Kidney epithelial cell (primary cell): ENCODE measurements at regions not wholly inside any gene's neighbourhood (a gene's known extent, or its start where the extent isn't known, plus 50 kb on each side); places are given as distances from the start of the nearest gene placed in this dataset.

Experiments used
- DNase-seq: peaks from one replicate; pipeline ENCODE4 v3.0.0-alpha.2; 2010; ENCODE audit warnings: low read depth
- H3K27me3 ChIP-seq: 2 replicates; pipeline ENCODE4 v1.6.0; 2011; ENCODE audit warnings: low read length; ENCODE audit not compliant: control insufficient read depth, insufficient read depth
- H3K36me3 ChIP-seq: 2 replicates; pipeline ENCODE4 v1.5.1; 2011; ENCODE audit warnings: low read length; ENCODE audit not compliant: control insufficient read depth, insufficient read depth
- H3K4me3 ChIP-seq: 2 replicates; pipeline ENCODE4 v1.5.1; 2011; ENCODE audit warnings: low read depth, mild to moderate bottlenecking, control low read depth, low read length
- TF ChIP-seq, protein P1 (sequence below): IDR thresholded peaks from 2 replicates; pipeline ENCODE4 v1.5.1; 2011; ENCODE audit warnings: mild to moderate bottlenecking, moderate library complexity, low read length, control low read depth, inconsistent platforms; ENCODE audit not compliant: insufficient read depth, poor library complexity, severe bottlenecking

DNA sequence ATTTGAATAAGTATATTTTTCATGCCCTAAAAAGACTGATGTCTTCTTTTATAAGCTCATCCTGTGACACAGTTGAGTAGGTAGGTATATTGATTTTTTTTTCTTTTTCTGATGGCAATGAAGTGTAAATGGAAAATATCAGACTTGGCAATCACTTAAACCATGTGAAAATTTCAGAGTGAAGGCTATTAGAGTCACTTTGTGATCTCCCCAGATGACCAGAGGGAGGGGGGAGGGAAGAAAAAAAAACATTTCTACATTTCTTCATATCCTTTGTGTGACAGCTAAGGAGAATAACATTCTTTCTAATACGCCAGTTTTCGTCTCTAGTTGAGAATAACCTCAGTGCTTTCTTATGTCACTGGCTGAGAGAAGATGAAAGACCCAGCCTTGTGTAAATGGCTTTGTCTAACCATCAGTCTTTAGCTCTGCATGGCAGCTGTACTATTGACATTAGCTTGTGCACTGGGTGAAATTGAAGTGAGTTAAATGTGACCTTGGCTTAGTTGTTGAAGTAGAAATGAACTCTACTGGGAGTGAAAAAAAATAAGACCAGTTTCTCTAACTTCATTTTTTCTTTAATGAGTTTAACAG, 332.1 kb upstream of the DACH1 start:
- no peak for DNase-seq
- H3K4me3 ChIP-seq = no peak overlapping the region
- TF ChIP-seq, protein P1, sequence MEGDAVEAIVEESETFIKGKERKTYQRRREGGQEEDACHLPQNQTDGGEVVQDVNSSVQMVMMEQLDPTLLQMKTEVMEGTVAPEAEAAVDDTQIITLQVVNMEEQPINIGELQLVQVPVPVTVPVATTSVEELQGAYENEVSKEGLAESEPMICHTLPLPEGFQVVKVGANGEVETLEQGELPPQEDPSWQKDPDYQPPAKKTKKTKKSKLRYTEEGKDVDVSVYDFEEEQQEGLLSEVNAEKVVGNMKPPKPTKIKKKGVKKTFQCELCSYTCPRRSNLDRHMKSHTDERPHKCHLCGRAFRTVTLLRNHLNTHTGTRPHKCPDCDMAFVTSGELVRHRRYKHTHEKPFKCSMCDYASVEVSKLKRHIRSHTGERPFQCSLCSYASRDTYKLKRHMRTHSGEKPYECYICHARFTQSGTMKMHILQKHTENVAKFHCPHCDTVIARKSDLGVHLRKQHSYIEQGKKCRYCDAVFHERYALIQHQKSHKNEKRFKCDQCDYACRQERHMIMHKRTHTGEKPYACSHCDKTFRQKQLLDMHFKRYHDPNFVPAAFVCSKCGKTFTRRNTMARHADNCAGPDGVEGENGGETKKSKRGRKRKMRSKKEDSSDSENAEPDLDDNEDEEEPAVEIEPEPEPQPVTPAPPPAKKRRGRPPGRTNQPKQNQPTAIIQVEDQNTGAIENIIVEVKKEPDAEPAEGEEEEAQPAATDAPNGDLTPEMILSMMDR = no peak
- no peaks in the 10 kb centered on the region for H3K27me3 ChIP-seq
- no peaks in the 10 kb centered on the region for H3K36me3 ChIP-seq

DNA sequence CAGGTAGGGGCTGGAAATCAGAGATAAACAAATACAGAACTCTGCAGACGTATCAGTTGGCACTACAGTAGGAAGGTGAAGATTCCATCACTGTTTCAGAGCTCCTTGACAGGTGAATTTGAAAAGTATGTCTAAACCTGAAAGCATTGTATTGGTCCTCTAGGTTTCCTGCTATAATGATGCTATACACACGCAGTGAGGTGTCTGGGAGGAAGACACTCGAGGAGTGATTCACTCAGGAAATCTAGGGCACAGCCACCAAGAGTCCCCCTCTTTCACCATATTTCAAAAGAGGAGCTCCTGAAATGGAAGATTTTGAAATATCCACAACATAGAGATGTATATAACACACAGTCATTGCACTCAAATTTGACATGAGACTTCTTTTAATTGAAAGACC, 331.0 kb upstream of the DACH1 start:
- TF ChIP-seq, protein P1 = no peak
- Histone ChIP-seq H3K36me3 (no peaks in the 10 kb centered on the region), H3K27me3 (no peaks in the 10 kb centered on the region), H3K4me3 (no peak overlapping the region)
- no peak for DNase-seq

DNA sequence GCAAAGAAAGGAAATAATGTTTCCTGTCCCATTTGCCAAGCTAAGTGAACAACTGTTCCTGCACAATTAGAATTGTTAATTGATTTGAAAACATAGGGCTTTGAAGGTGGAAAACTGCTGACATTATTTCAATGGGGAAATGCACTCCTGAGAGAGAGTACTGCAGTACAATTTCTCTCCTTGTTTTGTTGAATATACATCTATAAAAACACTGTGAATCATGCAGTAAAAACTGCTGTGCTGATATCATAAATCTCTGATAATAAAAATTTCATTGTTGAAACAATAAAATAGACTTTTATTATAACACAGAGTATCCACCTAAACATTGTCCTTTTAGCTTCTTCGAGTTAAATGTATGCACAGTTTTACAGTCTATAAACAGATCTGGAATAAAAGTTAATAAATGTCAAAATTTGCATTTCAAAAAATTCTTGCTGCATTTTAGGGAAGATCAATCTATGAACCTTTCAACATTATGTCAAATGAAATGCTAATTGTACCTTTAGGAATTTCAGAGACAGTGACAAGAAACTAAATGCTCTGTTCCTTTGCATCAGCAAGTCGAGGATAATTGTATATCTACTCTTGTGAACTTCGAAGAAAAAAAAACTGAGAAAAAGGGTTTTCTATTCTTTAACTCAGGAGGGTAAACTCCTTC, 328.2 kb upstream of the DACH1 start:
- no peak overlapping the region for H3K4me3 ChIP-seq
- H3K27me3 ChIP-seq = no peaks in the 10 kb centered on the region
- TF ChIP-seq, protein P1 = no peak
- no peaks in the 10 kb centered on the region for H3K36me3 ChIP-seq
- DNase-seq = no peak

DNA sequence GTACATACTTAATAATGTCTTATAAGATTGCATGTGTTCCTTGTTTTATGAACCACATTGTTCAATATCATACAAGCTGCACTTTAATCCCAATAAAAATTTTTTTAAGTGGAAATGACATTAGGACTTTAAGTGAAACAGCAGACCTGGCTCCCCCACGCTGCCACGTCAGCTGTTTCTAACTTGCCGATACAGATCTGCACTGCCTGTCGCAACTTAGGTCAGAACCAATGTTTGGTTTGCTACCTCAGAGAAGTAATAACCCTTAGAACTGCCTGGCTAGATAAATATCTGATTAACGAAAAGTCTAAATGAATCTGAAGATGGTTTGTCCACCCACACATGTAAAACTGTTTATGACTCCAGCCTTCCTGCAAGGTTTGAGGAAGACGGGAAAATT, 327.5 kb upstream of the DACH1 start:
- H3K36me3 ChIP-seq = no peaks in the 10 kb centered on the region
- no peak overlapping the region for H3K4me3 ChIP-seq
- H3K27me3 ChIP-seq = no peaks in the 10 kb centered on the region
- DNase-seq = no peak
- TF ChIP-seq, protein P1 = no peak

DNA sequence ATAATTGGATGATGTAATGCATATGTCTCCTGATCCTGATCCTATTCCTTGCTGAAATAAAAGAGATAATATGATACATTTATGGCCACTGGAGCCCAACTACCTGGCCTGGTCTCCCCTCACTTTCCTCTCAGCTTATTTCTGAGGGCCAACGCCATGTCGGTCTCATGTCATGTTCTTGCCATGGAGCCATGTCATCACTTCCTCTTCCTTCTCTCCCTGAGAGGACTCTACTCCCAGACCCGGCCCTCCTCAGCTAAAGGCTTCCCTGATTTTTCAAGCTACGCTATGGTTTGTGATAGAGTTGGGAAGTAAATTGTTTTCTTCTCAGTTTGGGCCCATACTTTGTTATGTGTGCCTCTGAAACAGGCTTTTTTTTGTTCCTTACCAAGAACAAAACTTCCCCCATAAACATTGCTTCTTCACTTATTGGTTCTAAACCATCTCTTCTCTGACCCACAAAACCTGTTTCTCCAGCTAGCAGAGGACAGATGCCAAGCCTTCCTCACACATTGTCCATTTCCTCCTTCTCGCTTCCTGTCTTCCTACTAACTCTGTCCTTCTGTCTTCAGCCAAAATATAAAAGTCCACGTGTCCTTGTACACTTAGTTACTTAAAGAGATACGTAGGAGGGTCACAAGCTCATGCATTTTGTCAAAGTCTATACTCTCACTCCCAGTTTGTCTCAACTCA, 319.9 kb upstream of the DACH1 start:
- TF ChIP-seq, protein P1 = no peak
- Histone ChIP-seq H3K27me3 (no peaks in the 10 kb centered on the region), H3K36me3 (no peaks in the 10 kb centered on the region), H3K4me3 (no peak overlapping the region)
- no peak for DNase-seq
